ENCODE measurements at regions not wholly inside any gene's neighbourhood (a gene's known extent, or its start where the extent isn't known, plus 50 kb on each side); places are given as distances from the start of the nearest gene placed in this dataset.

DNA sequence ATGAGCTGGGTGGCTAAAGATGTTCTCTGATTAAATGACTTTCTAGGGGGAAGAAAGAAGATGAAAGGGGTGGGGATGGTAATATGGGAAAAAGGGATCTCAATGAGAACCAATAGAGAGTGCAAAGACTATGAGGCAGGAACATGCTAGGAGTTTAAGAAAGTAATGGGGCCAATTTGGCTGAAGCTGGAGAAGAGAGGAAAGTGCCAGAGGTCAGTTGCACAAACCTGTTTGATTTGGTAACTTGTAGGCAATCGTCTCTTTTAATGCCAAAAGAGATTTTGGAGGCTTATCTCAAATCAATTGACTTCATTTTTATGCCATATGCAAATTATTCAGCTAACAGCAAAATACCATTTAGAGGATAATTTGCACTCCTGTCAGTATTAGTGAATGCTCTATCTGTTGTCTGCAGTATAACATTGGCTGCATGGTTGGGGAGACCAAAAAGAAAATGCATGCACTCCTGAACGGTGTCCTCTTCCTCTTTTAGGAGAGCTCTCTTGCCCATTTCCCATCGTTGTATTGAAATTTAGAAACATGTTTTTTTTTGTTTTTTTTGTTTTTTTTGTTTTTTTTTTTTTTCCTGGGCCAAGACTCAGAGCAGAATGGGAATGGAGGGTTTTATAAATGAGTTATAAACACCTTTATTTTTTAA is 193.9 kb downstream of the BTBD3 start:
- TF ChIP-seq, protein P1, sequence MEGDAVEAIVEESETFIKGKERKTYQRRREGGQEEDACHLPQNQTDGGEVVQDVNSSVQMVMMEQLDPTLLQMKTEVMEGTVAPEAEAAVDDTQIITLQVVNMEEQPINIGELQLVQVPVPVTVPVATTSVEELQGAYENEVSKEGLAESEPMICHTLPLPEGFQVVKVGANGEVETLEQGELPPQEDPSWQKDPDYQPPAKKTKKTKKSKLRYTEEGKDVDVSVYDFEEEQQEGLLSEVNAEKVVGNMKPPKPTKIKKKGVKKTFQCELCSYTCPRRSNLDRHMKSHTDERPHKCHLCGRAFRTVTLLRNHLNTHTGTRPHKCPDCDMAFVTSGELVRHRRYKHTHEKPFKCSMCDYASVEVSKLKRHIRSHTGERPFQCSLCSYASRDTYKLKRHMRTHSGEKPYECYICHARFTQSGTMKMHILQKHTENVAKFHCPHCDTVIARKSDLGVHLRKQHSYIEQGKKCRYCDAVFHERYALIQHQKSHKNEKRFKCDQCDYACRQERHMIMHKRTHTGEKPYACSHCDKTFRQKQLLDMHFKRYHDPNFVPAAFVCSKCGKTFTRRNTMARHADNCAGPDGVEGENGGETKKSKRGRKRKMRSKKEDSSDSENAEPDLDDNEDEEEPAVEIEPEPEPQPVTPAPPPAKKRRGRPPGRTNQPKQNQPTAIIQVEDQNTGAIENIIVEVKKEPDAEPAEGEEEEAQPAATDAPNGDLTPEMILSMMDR (IDR thresholded peaks at IDR 0.05), result no peak
- TF ChIP-seq EZH2 (IDR thresholded peaks at IDR 0.05; ENCODE audit: borderline replicate concordance, insufficient read depth, low read depth, low read length, poor library complexity, severe bottlenecking), result no peak

Measured in B cell (primary cell).